ENCODE measurements at regions not wholly inside any gene's neighbourhood (a gene's known extent, or its start where the extent isn't known, plus 50 kb on each side); places are given as distances from the start of the nearest gene placed in this dataset.

- Histone ChIP-seq H3K27ac (ENCODE audit: low read depth, low read length) (no peak overlapping the region), H3K4me1 (ENCODE audit: control insufficient read depth in 1 of 2, insufficient read depth in 2 of 2, low read length in 2 of 2) (no peaks in the 10 kb centered on the region), H3K9ac (ENCODE audit: low read length) (no peak overlapping the region), H3K9me2 (ENCODE audit: insufficient read depth) (no peaks in the 10 kb centered on the region), H3K4me2 (ENCODE audit: low read length) (no peak overlapping the region), H3K36me3 (ENCODE audit: control insufficient read depth in 1 of 2, insufficient read depth in 2 of 2, low read length in 2 of 2) (no peaks in the 10 kb centered on the region), H3K79me2 (ENCODE audit: insufficient read depth, low read length) (no peaks in the 10 kb centered on the region), H2AFZ (ENCODE audit: low read depth, low read length, poor library complexity, severe bottlenecking) (no peak overlapping the region), H3K4me3 (replicated peaks in 1 of 2; ENCODE audit: low read depth in 1 of 2, low read length in 2 of 2) (no peak overlapping the region), H3K9me3 (ENCODE audit: control insufficient read depth in 1 of 2, insufficient read depth in 1 of 2, low read depth in 1 of 2, low read length in 2 of 2) (no peaks in the 10 kb centered on the region), H3K27me3 (ENCODE audit: insufficient read depth, low read length) (no peaks in the 10 kb centered on the region), H4K20me1 (ENCODE audit: insufficient read depth) (no peaks in the 10 kb centered on the region)
- ATAC-seq, result no peak
- intact Hi-C loops (cut with micrococcal nuclease), result no loop called here
- CTCF ChIA-PET, result no interaction called here
- no peak for DNase-seq (ENCODE audit: low read depth, low spot score)
- BruUV-seq (replicated peaks), result no TSS peak
- RAD21 ChIA-PET (ENCODE audit: low non-redundant PET in 1 of 2, low total read pairs in 2 of 2, uncharacterized antibody in 2 of 2, unreplicated experiment in 2 of 2), result no interaction called here
- no peak for TF ChIP-seq ELF1 (IDR thresholded peaks at IDR 0.05; ENCODE audit: borderline replicate concordance, low read depth)
- TF ChIP-seq POLR2AphosphoS5 (IDR thresholded peaks at IDR 0.05; ENCODE audit: low read depth, low read length), result no peak
- TF ChIP-seq ATF3 (IDR thresholded peaks at IDR 0.05), result no peak
- TF ChIP-seq EZH2phosphoT487 (IDR thresholded peaks at IDR 0.05; ENCODE audit: borderline replicate concordance), result no peak
- POLR2A ChIA-PET, result no interaction called here
These were observed 148.9 kb downstream of the RMI1 start for GRCh38 chr9:84129529-84129928.

GRCh38 chr9:84136119-84136868 lies 155.7 kb downstream of the RMI1 start:
- Histone ChIP-seq H3K36me3 (ENCODE audit: control insufficient read depth in 1 of 2, insufficient read depth in 2 of 2, low read length in 2 of 2) (no peaks in the 10 kb centered on the region), H2AFZ (ENCODE audit: low read depth, low read length, poor library complexity, severe bottlenecking) (no peak overlapping the region), H3K27ac (ENCODE audit: low read depth, low read length) (no peak overlapping the region), H3K4me2 (ENCODE audit: low read length) (no peak overlapping the region), H3K79me2 (ENCODE audit: insufficient read depth, low read length) (no peaks in the 10 kb centered on the region), H3K9me3 (ENCODE audit: control insufficient read depth in 1 of 2, insufficient read depth in 1 of 2, low read depth in 1 of 2, low read length in 2 of 2) (no peaks in the 10 kb centered on the region), H3K9me2 (ENCODE audit: insufficient read depth) (no peaks in the 10 kb centered on the region), H3K4me1 (ENCODE audit: control insufficient read depth in 1 of 2, insufficient read depth in 2 of 2, low read length in 2 of 2) (0 out of 4 replicates have a peak, but pooled peaks cover 0 to 2% of the 10 kb centered on the region in 2 experiments), H3K9ac (ENCODE audit: low read length) (no peak overlapping the region), H3K27me3 (ENCODE audit: insufficient read depth, low read length) (no peaks in the 10 kb centered on the region), H4K20me1 (ENCODE audit: insufficient read depth) (no peaks in the 10 kb centered on the region), H3K4me3 (replicated peaks in 1 of 2; ENCODE audit: low read depth in 1 of 2, low read length in 2 of 2) (no peak overlapping the region)
- RAD21 ChIA-PET (ENCODE audit: low non-redundant PET in 1 of 2, low total read pairs in 2 of 2, uncharacterized antibody in 2 of 2, unreplicated experiment in 2 of 2), result no interaction called here
- POLR2A ChIA-PET, result no interaction called here
- intact Hi-C loops (cut with micrococcal nuclease), result no loop called here
- ATAC-seq, result no peak
- BruUV-seq (replicated peaks), result no TSS peak
- CTCF ChIA-PET, result no interaction called here
- no peak for TF ChIP-seq ZFX (IDR thresholded peaks at IDR 0.05)
- no peak for TF ChIP-seq FOSL1 (IDR thresholded peaks at IDR 0.05; ENCODE audit: low read depth)
- no peak for TF ChIP-seq CEBPB (IDR thresholded peaks at IDR 0.05; ENCODE audit: low read depth)
- no peak for TF ChIP-seq ELF1 (IDR thresholded peaks at IDR 0.05; ENCODE audit: borderline replicate concordance, low read depth)
- TF ChIP-seq SP1 (IDR thresholded peaks at IDR 0.05; ENCODE audit: low read depth), result no peak
- DNase-seq (ENCODE audit: low read depth, low spot score), result no peak

Measured in HCT116 (cell line).